Loucy (cell line): ENCODE measurements at regions not wholly inside any gene's neighbourhood (a gene's known extent, or its start where the extent isn't known, plus 50 kb on each side); places are given as distances from the start of the nearest gene placed in this dataset.

Experiments
- EZH2phosphoT487 ChIP-seq: fragments of 200-600 bp; IDR thresholded peaks from 2 replicates; pipeline ENCODE4 v1.6.1; 2018; ENCODE audit warnings: antibody characterized with exemption, mild to moderate bottlenecking, moderate library complexity, borderline replicate concordance
- TF ChIP-seq, protein P1 (sequence below): fragments of 200-600 bp; sonication (generic); conservative IDR thresholded peaks from 2 replicates; pipeline ENCODE4 v1.5.1; 2014; ENCODE audit warnings: mild to moderate bottlenecking, antibody characterized with exemption, low read length

DNA sequence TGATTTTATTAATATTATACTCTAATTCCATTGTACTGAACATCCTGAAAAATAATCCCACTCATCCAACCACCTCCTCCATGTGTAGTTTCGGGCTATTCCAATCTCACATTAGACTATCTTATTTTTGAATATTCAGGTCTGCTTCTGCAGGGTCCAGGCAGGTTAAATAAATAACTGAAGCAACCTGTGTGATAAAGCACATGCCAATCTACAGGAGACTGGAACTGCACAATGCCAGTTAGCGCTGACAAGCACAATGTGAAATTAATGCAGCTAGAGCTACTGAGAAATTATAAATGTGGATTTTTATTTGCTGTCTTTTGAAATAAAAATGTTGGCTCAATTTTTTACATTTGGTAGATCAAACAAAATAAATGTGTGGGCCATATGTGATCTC, 540.1 kb upstream of the ATXN8OS start:
- TF ChIP-seq, protein P1, sequence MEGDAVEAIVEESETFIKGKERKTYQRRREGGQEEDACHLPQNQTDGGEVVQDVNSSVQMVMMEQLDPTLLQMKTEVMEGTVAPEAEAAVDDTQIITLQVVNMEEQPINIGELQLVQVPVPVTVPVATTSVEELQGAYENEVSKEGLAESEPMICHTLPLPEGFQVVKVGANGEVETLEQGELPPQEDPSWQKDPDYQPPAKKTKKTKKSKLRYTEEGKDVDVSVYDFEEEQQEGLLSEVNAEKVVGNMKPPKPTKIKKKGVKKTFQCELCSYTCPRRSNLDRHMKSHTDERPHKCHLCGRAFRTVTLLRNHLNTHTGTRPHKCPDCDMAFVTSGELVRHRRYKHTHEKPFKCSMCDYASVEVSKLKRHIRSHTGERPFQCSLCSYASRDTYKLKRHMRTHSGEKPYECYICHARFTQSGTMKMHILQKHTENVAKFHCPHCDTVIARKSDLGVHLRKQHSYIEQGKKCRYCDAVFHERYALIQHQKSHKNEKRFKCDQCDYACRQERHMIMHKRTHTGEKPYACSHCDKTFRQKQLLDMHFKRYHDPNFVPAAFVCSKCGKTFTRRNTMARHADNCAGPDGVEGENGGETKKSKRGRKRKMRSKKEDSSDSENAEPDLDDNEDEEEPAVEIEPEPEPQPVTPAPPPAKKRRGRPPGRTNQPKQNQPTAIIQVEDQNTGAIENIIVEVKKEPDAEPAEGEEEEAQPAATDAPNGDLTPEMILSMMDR, result no peak
- no peak for TF ChIP-seq EZH2phosphoT487
